GM18499 (cell line): ENCODE measurements at regions not wholly inside any gene's neighbourhood (a gene's known extent, or its start where the extent isn't known, plus 50 kb on each side); places are given as distances from the start of the nearest gene placed in this dataset.
"Not testable (repeated sequence)": the region's sequence is repeated elsewhere in the genome, so short reads cannot be mapped to it uniquely, and the experiment has no call there.

Experiments
- ATAC-seq: cut with Tn5 transposase; IDR thresholded peaks from one replicate; pipeline ENCODE4 v1.9.1; 2021; ENCODE audit warnings: moderate number of reproducible peaks; ENCODE audit not compliant: insufficient read depth, unreplicated experiment

DNA sequence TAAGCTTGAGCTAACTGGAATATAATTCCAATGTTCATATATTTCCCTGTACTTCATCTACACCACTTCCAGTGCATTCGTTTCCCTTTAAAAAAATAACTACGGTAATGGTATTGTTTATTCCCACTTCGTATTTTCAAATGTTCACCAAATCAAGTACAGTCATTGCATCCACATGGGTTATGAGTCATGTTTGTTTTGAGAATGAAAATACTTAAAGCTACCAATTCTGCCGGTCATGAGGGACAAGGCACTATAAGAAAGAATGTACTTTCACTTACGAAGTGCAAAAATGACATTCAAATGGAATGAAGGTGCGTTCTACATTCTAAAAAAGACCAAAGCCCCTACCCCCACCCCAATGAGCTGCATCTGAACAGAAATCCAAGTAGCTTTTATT is 174.4 kb upstream of the FGF13 start:
- no peak for ATAC-seq

DNA sequence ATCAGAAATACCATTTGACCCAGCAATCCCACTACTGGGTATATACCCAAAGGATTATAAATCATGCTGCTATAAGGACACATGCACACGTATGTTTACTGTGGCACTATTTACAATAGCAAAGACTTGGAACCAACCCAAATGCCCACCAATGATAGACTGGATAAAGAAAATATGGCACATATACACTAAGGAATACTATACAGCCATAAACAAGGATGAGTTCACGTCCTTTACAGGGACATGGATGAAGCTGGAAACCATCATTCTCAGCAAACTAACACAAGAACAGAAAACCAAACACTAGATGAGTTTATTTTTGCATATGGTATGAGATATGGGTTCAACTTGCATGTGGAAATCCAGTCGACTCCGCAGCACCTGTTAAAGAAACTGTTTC is 168.8 kb upstream of the FGF13 start:
- not testable (repeated sequence) for ATAC-seq

DNA sequence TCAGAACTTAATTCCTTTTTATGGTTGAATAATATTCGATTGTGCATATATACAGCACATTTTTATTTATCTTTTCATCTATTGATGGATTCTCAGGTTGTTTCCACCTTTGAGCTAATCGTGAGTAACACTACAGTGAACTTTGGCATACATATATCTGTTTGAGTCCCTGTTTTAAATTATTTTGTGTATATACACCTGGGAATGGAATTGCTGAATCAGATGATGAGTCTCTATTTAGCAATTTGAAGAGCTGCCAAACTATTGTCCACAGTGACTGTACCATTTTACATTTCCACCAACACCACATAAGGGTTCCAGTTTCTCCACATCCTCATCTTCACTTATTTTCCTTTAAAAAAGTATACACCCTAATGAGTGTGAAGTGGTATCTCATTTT is 166.2 kb upstream of the FGF13 start:
- no peak for ATAC-seq

GRCh38 chrX:138875472-138875871 is 164.0 kb upstream of the FGF13 start:
- no peak for ATAC-seq

DNA sequence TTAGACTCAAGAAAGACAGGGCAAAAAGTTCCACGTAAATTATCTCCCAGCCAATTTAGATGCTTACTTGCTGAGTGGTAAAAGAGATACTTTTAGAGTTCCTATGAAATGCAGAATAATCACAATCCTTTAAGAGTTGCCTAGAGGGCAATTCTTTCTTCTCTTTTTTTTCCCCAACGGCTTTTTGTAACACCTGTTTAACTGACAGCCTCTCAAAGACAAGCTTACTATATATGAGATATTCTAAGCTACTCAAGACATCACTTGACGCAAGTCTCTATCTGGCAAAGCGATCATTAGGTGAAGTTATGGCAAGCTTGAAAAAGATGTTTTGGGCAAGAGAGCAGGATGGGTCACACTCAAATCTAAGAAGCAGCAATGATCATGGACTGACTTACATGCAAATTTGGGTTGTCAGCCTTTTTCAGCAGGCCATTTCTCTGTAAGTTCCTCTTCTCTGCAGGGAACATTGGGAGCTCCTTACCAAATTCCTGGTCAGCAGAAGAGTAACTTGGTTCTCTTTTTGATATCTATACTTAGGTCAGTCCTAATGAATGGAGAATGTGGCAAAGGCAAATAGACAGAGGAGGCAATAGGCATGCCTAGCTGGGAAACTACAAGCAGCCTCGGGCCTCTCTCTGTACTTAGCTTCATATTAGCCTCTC is 162.9 kb upstream of the FGF13 start:
- ATAC-seq, result no peak

DNA sequence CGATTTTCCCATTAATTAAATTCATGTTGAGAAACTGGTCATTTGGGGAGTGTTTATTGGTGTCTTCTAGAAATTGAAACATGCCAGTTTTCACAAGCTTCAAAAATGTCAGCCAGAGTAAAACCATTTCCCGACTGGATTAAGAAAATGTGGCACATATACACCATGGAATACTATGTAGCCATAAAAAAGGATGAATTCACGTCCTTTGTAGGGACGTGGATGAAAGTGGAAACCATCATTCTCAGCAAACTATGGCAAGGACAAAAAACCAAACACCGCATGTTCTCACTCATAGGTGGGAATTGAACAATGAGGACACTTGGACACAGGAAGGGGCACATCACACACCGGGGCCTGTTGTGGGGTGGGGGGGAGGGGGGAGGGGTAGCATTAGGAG is 162.1 kb upstream of the FGF13 start:
- ATAC-seq, result not testable (repeated sequence)

GRCh38 chrX:138872537-138872936 is 161.0 kb upstream of the FGF13 start:
- no peak for ATAC-seq

- ATAC-seq, result no peak
These were observed 160.2 kb upstream of the FGF13 start for GRCh38 chrX:138871739-138872138.

- no peak for ATAC-seq
These were observed 155.1 kb upstream of the FGF13 start for GRCh38 chrX:138866643-138867042.

GRCh38 chrX:138865093-138865649 is 153.7 kb upstream of the FGF13 start:
- no peak for ATAC-seq

DNA sequence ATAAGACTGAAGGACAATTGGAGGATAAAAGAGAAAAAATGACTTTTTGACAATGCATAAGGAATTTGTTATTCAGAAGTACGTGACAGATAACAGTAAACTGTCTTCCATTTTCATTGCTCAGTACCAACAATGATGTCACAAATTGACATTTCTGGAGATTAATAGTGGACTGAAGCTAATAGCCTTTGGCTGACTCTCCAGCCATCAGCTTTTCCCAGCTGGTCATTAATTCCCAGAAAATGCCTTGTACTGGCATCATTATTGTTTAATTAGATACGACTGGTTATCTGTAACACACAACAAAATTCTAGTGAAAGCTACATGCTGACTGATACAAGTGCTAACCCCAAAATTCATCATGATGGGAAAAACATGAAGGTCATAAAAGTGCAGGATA is 147.9 kb upstream of the FGF13 start:
- no peak for ATAC-seq

DNA sequence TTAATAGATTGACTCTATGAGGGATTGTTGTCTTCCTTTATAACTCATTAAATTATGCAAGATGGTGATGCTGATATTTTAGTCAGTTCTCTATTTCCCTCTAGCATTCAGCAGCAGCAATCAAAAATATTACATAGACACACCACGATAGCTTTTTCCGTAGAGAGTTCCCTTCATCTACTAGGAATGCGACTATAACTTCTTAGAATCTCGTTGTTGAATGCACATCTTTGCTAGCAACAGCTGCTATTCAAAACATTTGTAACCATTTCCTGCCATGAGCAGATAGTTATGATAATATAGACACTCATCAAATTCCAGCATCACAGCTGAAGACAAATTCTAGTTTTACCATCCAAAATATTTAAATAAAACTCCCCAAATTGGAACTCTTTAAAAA is 147.4 kb upstream of the FGF13 start:
- no peak for ATAC-seq

GRCh38 chrX:138858438-138858837 is 146.9 kb upstream of the FGF13 start:
- no peak for ATAC-seq

- no peak for ATAC-seq
These were observed 145.5 kb upstream of the FGF13 start for GRCh38 chrX:138856881-138857604.

DNA sequence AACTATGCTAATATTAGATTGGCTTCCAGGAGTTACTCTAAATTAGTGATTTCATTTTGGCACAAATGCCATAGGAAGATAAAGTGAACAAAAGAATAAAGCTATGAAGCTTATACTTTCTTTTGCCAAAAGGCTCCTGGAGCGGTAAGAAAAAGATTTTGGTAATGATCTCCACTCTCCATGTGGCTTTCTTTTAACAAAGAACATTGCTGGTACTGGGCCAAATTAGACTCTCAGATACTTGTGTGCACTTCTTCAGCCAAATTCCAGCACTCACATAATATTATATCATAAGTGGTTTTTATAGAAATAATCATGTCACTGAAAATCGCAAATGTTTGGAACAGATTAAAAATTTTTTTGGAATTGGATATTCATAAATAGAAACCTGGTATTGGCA is 142.4 kb upstream of the FGF13 start:
- no peak for ATAC-seq

- no peak for ATAC-seq
These were observed 138.0 kb upstream of the FGF13 start for GRCh38 chrX:138849521-138849920.

GRCh38 chrX:138847930-138848329 is 136.4 kb upstream of the FGF13 start:
- no peak for ATAC-seq

GRCh38 chrX:138845786-138846185 is 134.3 kb upstream of the FGF13 start:
- ATAC-seq, result no peak

GRCh38 chrX:138807400-138807799 is 95.9 kb upstream of the FGF13 start:
- ATAC-seq, result not testable (repeated sequence)

DNA sequence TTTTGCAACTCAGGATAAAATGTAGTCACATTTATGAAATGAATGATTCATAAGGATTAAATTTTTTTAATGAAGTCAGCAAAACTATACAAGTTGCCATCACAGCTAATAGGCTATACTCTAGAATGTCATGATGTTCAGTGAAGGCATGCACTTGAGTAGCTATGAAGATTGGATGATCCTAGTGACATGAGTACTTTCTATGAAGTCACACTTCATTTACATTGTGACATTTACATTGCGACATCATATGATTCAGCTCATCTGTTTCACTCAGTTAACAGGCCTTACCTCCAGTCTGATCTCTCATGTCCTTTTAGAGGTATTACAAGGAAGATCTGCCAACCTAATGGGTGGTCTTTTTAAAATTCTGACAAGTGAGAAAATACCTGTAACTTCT is 82.7 kb upstream of the FGF13 start:
- ATAC-seq, result no peak

- no peak for ATAC-seq
These were observed 80.0 kb upstream of the FGF13 start for GRCh38 chrX:138791551-138791950.

DNA sequence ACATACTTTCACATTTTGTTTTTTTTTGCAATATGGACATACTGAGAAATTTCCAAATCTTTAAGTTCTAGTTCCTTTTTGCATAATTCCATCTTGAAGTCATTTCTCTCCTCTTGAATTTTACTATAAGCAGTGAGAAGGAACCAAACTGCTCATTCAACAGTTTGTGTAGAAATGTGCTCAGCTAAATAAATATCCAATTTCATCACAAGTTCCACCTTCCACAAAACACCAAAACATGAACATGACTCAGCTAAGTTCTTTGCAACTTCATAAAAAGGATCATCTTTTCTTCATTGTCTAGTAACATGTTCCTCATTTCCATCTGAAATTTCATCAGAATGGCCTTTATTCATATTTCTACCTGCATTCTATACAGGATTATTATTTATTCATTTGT is 77.3 kb upstream of the FGF13 start:
- no peak for ATAC-seq
